ENCODE measurements at regions not wholly inside any gene's neighbourhood (a gene's known extent, or its start where the extent isn't known, plus 50 kb on each side); places are given as distances from the start of the nearest gene placed in this dataset.

DNA sequence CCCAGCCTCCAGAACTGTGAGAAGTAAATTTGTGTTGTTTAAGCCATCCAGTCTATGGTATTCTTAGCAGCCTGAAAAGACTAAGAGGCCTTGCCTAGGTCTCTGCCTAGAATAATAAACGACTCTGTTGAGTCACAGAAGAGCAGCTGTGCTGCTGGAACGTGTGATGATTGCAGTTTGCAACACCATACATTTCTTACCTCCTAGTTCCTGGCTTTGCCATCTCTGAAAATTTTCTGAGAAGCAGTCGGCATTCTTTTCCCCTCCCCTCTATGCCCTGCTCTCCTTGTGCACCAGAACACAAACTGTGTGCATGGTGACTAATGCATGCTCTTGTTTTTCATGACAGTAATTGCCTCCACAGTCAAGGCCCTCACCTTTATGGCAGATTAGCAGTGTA is 301.3 kb downstream of the IL20RB start:
- TF ChIP-seq HOXB5 (CRISPR knock-in tag; IDR thresholded peaks at IDR 0.05) = no peak
- TF ChIP-seq TP53 (CRISPR knock-in tag; IDR thresholded peaks at IDR 0.05) = no peak
- TF ChIP-seq EHMT2 (IDR thresholded peaks at IDR 0.05; ENCODE audit: low read depth) = no peak
- no peak for TF ChIP-seq EHF (CRISPR knock-in tag; IDR thresholded peaks at IDR 0.05)
- no peak for TF ChIP-seq HDAC2 (IDR thresholded peaks at IDR 0.05)
- no peak for TF ChIP-seq FOSB (CRISPR knock-in tag; IDR thresholded peaks at IDR 0.05)
- no peak for TF ChIP-seq RARB (CRISPR knock-in tag; IDR thresholded peaks at IDR 0.05)
- no peak for TF ChIP-seq NPAS2 (CRISPR knock-in tag; IDR thresholded peaks at IDR 0.05; ENCODE audit: borderline replicate concordance)
- TF ChIP-seq KDM1A (IDR thresholded peaks at IDR 0.05; ENCODE audit: low read depth) = no peak
- no peak for TF ChIP-seq ZFP36 (IDR thresholded peaks at IDR 0.05; ENCODE audit: borderline replicate concordance, partially characterized antibody)
- TF ChIP-seq, protein P1, sequence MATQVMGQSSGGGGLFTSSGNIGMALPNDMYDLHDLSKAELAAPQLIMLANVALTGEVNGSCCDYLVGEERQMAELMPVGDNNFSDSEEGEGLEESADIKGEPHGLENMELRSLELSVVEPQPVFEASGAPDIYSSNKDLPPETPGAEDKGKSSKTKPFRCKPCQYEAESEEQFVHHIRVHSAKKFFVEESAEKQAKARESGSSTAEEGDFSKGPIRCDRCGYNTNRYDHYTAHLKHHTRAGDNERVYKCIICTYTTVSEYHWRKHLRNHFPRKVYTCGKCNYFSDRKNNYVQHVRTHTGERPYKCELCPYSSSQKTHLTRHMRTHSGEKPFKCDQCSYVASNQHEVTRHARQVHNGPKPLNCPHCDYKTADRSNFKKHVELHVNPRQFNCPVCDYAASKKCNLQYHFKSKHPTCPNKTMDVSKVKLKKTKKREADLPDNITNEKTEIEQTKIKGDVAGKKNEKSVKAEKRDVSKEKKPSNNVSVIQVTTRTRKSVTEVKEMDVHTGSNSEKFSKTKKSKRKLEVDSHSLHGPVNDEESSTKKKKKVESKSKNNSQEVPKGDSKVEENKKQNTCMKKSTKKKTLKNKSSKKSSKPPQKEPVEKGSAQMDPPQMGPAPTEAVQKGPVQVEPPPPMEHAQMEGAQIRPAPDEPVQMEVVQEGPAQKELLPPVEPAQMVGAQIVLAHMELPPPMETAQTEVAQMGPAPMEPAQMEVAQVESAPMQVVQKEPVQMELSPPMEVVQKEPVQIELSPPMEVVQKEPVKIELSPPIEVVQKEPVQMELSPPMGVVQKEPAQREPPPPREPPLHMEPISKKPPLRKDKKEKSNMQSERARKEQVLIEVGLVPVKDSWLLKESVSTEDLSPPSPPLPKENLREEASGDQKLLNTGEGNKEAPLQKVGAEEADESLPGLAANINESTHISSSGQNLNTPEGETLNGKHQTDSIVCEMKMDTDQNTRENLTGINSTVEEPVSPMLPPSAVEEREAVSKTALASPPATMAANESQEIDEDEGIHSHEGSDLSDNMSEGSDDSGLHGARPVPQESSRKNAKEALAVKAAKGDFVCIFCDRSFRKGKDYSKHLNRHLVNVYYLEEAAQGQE (IDR thresholded peaks at IDR 0.05) = no peak
- TF ChIP-seq ESRRA (IDR thresholded peaks at IDR 0.05; ENCODE audit: borderline replicate concordance, low read length) = no peak
- no peak for TF ChIP-seq CHD2 (IDR thresholded peaks at IDR 0.05; ENCODE audit: low read length, partially characterized antibody)
- no peak for TF ChIP-seq TFCP2L1 (CRISPR knock-in tag; IDR thresholded peaks at IDR 0.05)
- 3% methylated on average over 3 of the region's 3 CpGs for WGBS (ENCODE audit: missing lambda C conversion rate)
- Histone ChIP-seq H3K4me1 (no peaks in the 10 kb centered on the region), H3K4me3 (no peak overlapping the region), H3K9me3 (no peaks in the 10 kb centered on the region), H3K4me2 (no peak overlapping the region), H3K27ac (no peak overlapping the region)
- ATAC-seq (no peak), DNase-seq (ENCODE audit: low read depth in 1 of 2, low spot score in 1 of 2) (no peak), FAIRE-seq (no peak)
- ChIA-PET CTCF (no interaction called here), POLR2A (no interaction called here)

- FAIRE-seq = no peak
- ChIA-PET POLR2A (no interaction called here), CTCF (no interaction called here)
- no peak overlapping the region for H3K4me2 ChIP-seq
- 2% methylated on average over 5 of the region's 5 CpGs for WGBS (ENCODE audit: missing lambda C conversion rate)
- no peaks in the 10 kb centered on the region for H3K4me1 ChIP-seq
- no peak overlapping the region for H3K27ac ChIP-seq
- no peak overlapping the region for H3K4me3 ChIP-seq
- DNase-seq (ENCODE audit: low read depth in 1 of 2, low spot score in 1 of 2) = no peak
- ATAC-seq = no peak
- H3K9me3 ChIP-seq = no peaks in the 10 kb centered on the region
- TF ChIP-seq CBX8 (IDR thresholded peaks at IDR 0.05) (no peak), RCOR1 (IDR thresholded peaks at IDR 0.05; ENCODE audit: low read depth, low read length) (no peak), CHD4 (IDR thresholded peaks at IDR 0.05; ENCODE audit: borderline replicate concordance) (no peak), ZNF302 (CRISPR knock-in tag; IDR thresholded peaks at IDR 0.05) (no peak), MAZ (IDR thresholded peaks at IDR 0.05; ENCODE audit: borderline replicate concordance, low read depth, low read length) (no peak), RNF2 (IDR thresholded peaks at IDR 0.05; ENCODE audit: borderline replicate concordance, low read depth) (no peak), KDM5A (IDR thresholded peaks at IDR 0.05) (no peak), JUNB (IDR thresholded peaks at IDR 0.05) (no peak), TP53 (CRISPR knock-in tag; IDR thresholded peaks at IDR 0.05) (no peak), RAD21 (conservative IDR thresholded peaks at IDR 0.05 in 1 of 2, IDR thresholded peaks at IDR 0.05 in 1 of 2) (no peak), MAFK (IDR thresholded peaks at IDR 0.05; ENCODE audit: partially characterized antibody) (no peak), CBX2 (IDR thresholded peaks at IDR 0.05; ENCODE audit: borderline replicate concordance, low read depth) (no peak), GATA3 (IDR thresholded peaks at IDR 0.05; ENCODE audit: borderline replicate concordance) (no peak), JUN (IDR thresholded peaks at IDR 0.05) (no peak), POLR2AphosphoS2 (conservative IDR thresholded peaks at IDR 0.05; ENCODE audit: low read length) (no peak), ATOH8 (CRISPR knock-in tag; IDR thresholded peaks at IDR 0.05; ENCODE audit: low read depth) (no peak), ZSCAN20 (CRISPR knock-in tag; IDR thresholded peaks at IDR 0.05) (no peak), ELK1 (IDR thresholded peaks at IDR 0.05; ENCODE audit: low read depth, low read length) (no peak)
- TF ChIP-seq, protein P2, sequence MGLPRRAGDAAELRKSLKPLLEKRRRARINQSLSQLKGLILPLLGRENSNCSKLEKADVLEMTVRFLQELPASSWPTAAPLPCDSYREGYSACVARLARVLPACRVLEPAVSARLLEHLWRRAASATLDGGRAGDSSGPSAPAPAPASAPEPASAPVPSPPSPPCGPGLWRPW (IDR thresholded peaks at IDR 0.05) = no peak
Measured at GRCh38 chr3:137259701-137260100, 301.9 kb downstream of the IL20RB start.

Data from A549 (cell line).